ENCODE measurements at regions not wholly inside any gene's neighbourhood (a gene's known extent, or its start where the extent isn't known, plus 50 kb on each side); places are given as distances from the start of the nearest gene placed in this dataset.

DNA sequence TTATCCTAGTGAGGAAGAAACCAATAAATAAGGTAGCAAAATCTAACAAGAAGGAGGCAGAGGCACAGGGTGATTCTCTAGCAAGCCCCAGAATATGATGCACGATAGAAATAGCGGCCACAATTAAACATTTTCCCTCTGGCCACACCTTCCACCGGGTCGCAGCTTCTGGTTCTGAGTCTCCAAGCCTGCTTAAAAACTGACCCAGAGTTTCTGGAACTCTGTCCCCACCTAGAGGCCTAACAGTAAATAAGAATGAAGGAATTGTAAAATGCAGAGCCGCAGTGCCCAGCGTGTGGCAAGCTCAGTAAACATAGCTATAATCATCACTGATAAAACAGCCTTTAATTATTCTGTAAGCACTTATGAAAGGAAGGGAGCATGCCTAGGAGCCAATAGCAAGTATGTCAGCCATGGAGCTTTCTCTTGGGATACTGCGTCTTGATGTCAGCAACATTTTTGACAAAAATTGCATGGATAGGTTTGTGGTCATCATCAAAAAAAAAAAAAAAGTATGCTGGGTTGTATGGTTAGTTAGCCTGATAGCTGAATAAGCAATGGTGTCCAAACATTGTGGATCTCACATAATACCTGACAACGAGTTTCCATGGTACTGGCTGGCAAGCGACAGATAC, 465.5 kb downstream of the DNAH5 start:
- no peak for TF ChIP-seq EP300 (IDR thresholded peaks at IDR 0.05)
- no peak for TF ChIP-seq POLR2A (IDR thresholded peaks at IDR 0.05)
- TF ChIP-seq, protein P1, sequence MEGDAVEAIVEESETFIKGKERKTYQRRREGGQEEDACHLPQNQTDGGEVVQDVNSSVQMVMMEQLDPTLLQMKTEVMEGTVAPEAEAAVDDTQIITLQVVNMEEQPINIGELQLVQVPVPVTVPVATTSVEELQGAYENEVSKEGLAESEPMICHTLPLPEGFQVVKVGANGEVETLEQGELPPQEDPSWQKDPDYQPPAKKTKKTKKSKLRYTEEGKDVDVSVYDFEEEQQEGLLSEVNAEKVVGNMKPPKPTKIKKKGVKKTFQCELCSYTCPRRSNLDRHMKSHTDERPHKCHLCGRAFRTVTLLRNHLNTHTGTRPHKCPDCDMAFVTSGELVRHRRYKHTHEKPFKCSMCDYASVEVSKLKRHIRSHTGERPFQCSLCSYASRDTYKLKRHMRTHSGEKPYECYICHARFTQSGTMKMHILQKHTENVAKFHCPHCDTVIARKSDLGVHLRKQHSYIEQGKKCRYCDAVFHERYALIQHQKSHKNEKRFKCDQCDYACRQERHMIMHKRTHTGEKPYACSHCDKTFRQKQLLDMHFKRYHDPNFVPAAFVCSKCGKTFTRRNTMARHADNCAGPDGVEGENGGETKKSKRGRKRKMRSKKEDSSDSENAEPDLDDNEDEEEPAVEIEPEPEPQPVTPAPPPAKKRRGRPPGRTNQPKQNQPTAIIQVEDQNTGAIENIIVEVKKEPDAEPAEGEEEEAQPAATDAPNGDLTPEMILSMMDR (IDR thresholded peaks at IDR 0.05) = peak in 1 of 4 experiments; percentile 24

Measured in sigmoid colon (tissue), 4 donors.